B cell (primary cell): ENCODE measurements at regions not wholly inside any gene's neighbourhood (a gene's known extent, or its start where the extent isn't known, plus 50 kb on each side); places are given as distances from the start of the nearest gene placed in this dataset.

ENCODE experiments used
- EZH2 ChIP-seq: IDR thresholded peaks from 2 replicates; pipeline ENCODE4 v1.6.1; 2012; ENCODE audit warnings: borderline replicate concordance, low read depth, mild to moderate bottlenecking, moderate library complexity, low read length; ENCODE audit not compliant: insufficient read depth, poor library complexity, severe bottlenecking
- TF ChIP-seq, protein P1 (sequence below): fragments of 200-600 bp; IDR thresholded peaks from one replicate; pipeline ENCODE4 v1.8.0; 2022; ENCODE audit warnings: antibody characterized with exemption, mild to moderate bottlenecking

DNA sequence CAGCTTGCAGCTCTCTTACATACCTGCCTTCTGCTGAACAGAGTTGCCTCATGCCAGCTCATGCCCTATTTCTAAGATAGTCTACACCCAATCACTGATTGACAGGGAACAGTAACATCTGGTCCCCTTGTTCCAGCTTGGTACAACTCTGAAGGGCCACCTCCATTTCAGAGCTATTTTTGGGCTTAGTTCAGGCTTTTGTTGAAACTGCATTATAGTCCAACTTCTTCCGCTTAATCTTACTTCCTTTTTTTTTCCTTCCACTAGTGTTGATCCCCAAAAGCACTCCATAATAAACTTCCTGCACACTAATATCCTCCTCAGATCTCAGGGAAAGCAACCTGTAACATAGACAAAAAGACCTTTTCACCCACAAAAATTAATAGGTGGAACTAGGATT lies 65.7 kb upstream of the TNFRSF21 start:
- TF ChIP-seq EZH2 = no peak
- TF ChIP-seq, protein P1, sequence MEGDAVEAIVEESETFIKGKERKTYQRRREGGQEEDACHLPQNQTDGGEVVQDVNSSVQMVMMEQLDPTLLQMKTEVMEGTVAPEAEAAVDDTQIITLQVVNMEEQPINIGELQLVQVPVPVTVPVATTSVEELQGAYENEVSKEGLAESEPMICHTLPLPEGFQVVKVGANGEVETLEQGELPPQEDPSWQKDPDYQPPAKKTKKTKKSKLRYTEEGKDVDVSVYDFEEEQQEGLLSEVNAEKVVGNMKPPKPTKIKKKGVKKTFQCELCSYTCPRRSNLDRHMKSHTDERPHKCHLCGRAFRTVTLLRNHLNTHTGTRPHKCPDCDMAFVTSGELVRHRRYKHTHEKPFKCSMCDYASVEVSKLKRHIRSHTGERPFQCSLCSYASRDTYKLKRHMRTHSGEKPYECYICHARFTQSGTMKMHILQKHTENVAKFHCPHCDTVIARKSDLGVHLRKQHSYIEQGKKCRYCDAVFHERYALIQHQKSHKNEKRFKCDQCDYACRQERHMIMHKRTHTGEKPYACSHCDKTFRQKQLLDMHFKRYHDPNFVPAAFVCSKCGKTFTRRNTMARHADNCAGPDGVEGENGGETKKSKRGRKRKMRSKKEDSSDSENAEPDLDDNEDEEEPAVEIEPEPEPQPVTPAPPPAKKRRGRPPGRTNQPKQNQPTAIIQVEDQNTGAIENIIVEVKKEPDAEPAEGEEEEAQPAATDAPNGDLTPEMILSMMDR = no peak
